CD14-positive monocyte (primary cell): ENCODE measurements at regions not wholly inside any gene's neighbourhood (a gene's known extent, or its start where the extent isn't known, plus 50 kb on each side); places are given as distances from the start of the nearest gene placed in this dataset.
A peak's percentile ranks its signal among the peaks of the same experiment; 100 is the strongest.

ENCODE experiments used
- DNase-seq, 3 donors: peaks; one replicate each; pipeline ENCODE4 v3.0.0-alpha.2; 2011 to 2022
- H2AFZ ChIP-seq: 2 replicates; pipeline ENCODE4 v1.6.0; 2012; ENCODE audit warnings: mild to moderate bottlenecking, low read depth, low read length, inconsistent platforms; ENCODE audit not compliant: insufficient read depth, poor library complexity, severe bottlenecking
- H3K27ac ChIP-seq, 2 donors: 1 replicate in 1 of 2; 2 replicates in 1 of 2; pipeline ENCODE4 v1.5.1; 2012 to 2013; ENCODE audit warnings: low read length in 2 of 2, control low read depth in 1 of 2, inconsistent platforms in 1 of 2, low read depth in 1 of 2, mild to moderate bottlenecking in 1 of 2
- H3K27me3 ChIP-seq, 2 donors: one replicate each; pipeline versions ENCODE4 v1.6.0 to v1.6.1; 2011 to 2013; ENCODE audit warnings: low read length in 2 of 2; ENCODE audit not compliant: control insufficient read depth in 2 of 2, insufficient read depth in 2 of 2
- H3K36me3 ChIP-seq, 2 donors: replicated peaks in 1 of 2; 1 replicate in 1 of 2; 2 replicates in 1 of 2; pipeline versions ENCODE4 v1.5.1 to v1.6.1; 2012 to 2013; ENCODE audit warnings: low read length in 2 of 2, control low read depth in 1 of 2, inconsistent platforms in 1 of 2, mild to moderate bottlenecking in 1 of 2; ENCODE audit not compliant: insufficient read depth in 2 of 2, control insufficient read depth in 1 of 2
- H3K4me1 ChIP-seq, 2 donors: 1 replicate in 1 of 2; 2 replicates in 1 of 2; pipeline versions ENCODE4 v1.5.1 to v1.6.1; 2012 to 2013; ENCODE audit warnings: low read length in 2 of 2, control low read depth in 1 of 2, inconsistent platforms in 1 of 2, mild to moderate bottlenecking in 1 of 2, moderate library complexity in 1 of 2; ENCODE audit not compliant: insufficient read depth in 2 of 2, control insufficient read depth in 1 of 2
- H3K4me2 ChIP-seq: replicated peaks from 2 replicates; pipeline ENCODE3; 2012; ENCODE audit warnings: low read length, moderate library complexity, mild to moderate bottlenecking; ENCODE audit not compliant: poor library complexity, severe bottlenecking; ENCODE audit errors: extremely low read depth
- H3K4me3 ChIP-seq, 3 experiments: fragments of 200-600 bp in 1 of 3; sonication (generic) in 1 of 3; replicated peaks in 1 of 3; 1 replicate in 2 of 3; 2 replicates in 1 of 3; pipeline ENCODE4 v1.5.1; 2011 to 2013; ENCODE audit warnings: low read length in 3 of 3, mild to moderate bottlenecking in 3 of 3, control low read depth in 2 of 3, low read depth in 2 of 3, inconsistent platforms in 1 of 3, moderate library complexity in 1 of 3
- H3K79me2 ChIP-seq: 2 replicates; pipeline ENCODE4 v1.6.0; 2012; ENCODE audit warnings: mild to moderate bottlenecking, control low read depth, inconsistent platforms, low read length, moderate library complexity; ENCODE audit not compliant: insufficient read depth
- H3K9ac ChIP-seq: 2 replicates; pipeline ENCODE4 v1.6.0; 2017; ENCODE audit warnings: low read length, mild to moderate bottlenecking; ENCODE audit not compliant: insufficient read depth, poor library complexity, severe bottlenecking
- H3K9me3 ChIP-seq, 2 donors: replicated peaks in 1 of 2; 1 replicate in 1 of 2; 2 replicates in 1 of 2; pipeline versions ENCODE4 v1.5.1 to v1.6.1; 2012 to 2013; ENCODE audit warnings: low read length in 2 of 2, control low read depth in 1 of 2; ENCODE audit not compliant: control insufficient read depth in 1 of 2, insufficient read depth in 1 of 2
- H4K20me1 ChIP-seq: 2 replicates; pipeline ENCODE4 v1.6.0; 2012; ENCODE audit warnings: mild to moderate bottlenecking, low read length, control low read depth, moderate library complexity; ENCODE audit not compliant: insufficient read depth
- H3K27ac Mint-ChIP-seq, 7 donors: one replicate each; pipeline ENCODE4 v1.8.0; 2020; ENCODE audit warnings: mild to moderate bottlenecking in 7 of 7, mixed read lengths in 7 of 7, moderate library complexity in 6 of 7, inconsistent platforms in 2 of 7
- H3K27me3 Mint-ChIP-seq, 3 donors: one replicate each; pipeline ENCODE4 v1.8.0; 2021 to 2022; ENCODE audit warnings: low read depth in 3 of 3, mild to moderate bottlenecking in 3 of 3, mixed read lengths in 3 of 3, moderate library complexity in 3 of 3, inconsistent platforms in 1 of 3
- H3K36me3 Mint-ChIP-seq, 2 donors: one replicate each; pipeline ENCODE4 v1.8.0; 2020; ENCODE audit warnings: mixed read lengths in 2 of 2, inconsistent platforms in 1 of 2, mild to moderate bottlenecking in 1 of 2
- H3K4me1 Mint-ChIP-seq: one replicate; pipeline ENCODE4 v1.8.0; 2020; ENCODE audit warnings: mild to moderate bottlenecking, mixed read lengths
- H3K4me3 Mint-ChIP-seq, 2 donors: one replicate each; pipeline ENCODE4 v1.8.0; 2020; ENCODE audit warnings: mild to moderate bottlenecking in 2 of 2, mixed read lengths in 2 of 2, moderate library complexity in 1 of 2
- H3K9me3 Mint-ChIP-seq, 7 donors: one replicate each; pipeline ENCODE4 v1.8.0; 2020 to 2022; ENCODE audit warnings: mixed read lengths in 7 of 7, mild to moderate bottlenecking in 6 of 7, moderate library complexity in 6 of 7, inconsistent platforms in 2 of 7
- WGBS: methylation state at CpG from one replicate; pipeline ENCODE4 v1.1.5; 2013; ENCODE audit warnings: missing lambda C conversion rate; ENCODE audit not compliant: insufficient coverage; 5-methylcytosine and 5-hydroxymethylcytosine counted together
- intact Hi-C, 2 donors: fragments of 100-400 bp; cut with micrococcal nuclease; formaldehyde crosslinking; loops; one replicate each; pipeline versions ENCODE4 v1.15.0 to v1.15.1; 2023
- TF ChIP-seq, protein P1 (sequence below): fragments of 200-600 bp; IDR thresholded peaks from one replicate; pipeline ENCODE4 v1.8.0; 2022; ENCODE audit warnings: antibody characterized with exemption, mild to moderate bottlenecking

DNA sequence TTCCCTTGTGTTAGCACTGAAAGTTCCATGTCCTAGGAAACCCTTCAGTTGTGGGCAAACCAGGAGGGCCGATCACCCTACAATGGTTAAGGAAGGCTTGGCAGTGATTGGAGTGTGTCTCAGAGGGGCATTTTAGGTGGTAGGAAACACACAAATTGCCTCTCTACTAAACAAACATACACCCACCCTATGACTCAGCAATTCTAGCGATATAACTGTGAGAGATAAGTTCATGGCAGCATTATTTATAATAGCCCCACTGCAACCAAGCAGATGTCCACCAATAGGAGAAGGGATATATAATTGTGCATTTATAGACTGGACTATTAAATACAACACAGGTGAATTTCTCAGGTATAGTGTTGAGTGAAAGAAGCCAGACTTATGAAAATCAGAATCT is 543.1 kb downstream of the UQCRFS1 start:
- no peak overlapping the region for H3K27ac ChIP-seq
- no peak overlapping the region for H3K4me3 Mint-ChIP-seq
- no peak overlapping the region for H3K4me2 ChIP-seq
- no peak overlapping the region for H3K27ac Mint-ChIP-seq
- no peaks in the 10 kb centered on the region for H3K4me1 ChIP-seq
- peaks cover 0 to 3% (median 0%) of the 10 kb centered on the region in 3 donors for H3K27me3 Mint-ChIP-seq
- no peaks in the 10 kb centered on the region for H3K79me2 ChIP-seq
- no peaks in the 10 kb centered on the region for H4K20me1 ChIP-seq
- no peaks in the 10 kb centered on the region for H3K4me1 Mint-ChIP-seq
- TF ChIP-seq, protein P1, sequence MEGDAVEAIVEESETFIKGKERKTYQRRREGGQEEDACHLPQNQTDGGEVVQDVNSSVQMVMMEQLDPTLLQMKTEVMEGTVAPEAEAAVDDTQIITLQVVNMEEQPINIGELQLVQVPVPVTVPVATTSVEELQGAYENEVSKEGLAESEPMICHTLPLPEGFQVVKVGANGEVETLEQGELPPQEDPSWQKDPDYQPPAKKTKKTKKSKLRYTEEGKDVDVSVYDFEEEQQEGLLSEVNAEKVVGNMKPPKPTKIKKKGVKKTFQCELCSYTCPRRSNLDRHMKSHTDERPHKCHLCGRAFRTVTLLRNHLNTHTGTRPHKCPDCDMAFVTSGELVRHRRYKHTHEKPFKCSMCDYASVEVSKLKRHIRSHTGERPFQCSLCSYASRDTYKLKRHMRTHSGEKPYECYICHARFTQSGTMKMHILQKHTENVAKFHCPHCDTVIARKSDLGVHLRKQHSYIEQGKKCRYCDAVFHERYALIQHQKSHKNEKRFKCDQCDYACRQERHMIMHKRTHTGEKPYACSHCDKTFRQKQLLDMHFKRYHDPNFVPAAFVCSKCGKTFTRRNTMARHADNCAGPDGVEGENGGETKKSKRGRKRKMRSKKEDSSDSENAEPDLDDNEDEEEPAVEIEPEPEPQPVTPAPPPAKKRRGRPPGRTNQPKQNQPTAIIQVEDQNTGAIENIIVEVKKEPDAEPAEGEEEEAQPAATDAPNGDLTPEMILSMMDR = no peak
- H2AFZ ChIP-seq = no peak overlapping the region
- H3K36me3 ChIP-seq = no peaks in the 10 kb centered on the region
- no peak for DNase-seq
- H3K9me3 ChIP-seq = peaks cover 13 to 18% of the 10 kb centered on the region in 2 donors
- H3K27me3 ChIP-seq = no peaks in the 10 kb centered on the region
- intact Hi-C loops = no loop called here
- no peak overlapping the region for H3K4me3 ChIP-seq
- H3K9ac ChIP-seq = no peak overlapping the region
- peaks cover 17 to 33% (median 22%) of the 10 kb centered on the region in 7 donors for H3K9me3 Mint-ChIP-seq
- WGBS = no CpG with 5 or more reads among the region's 2 CpGs
- H3K36me3 Mint-ChIP-seq = no peaks in the 10 kb centered on the region

DNA sequence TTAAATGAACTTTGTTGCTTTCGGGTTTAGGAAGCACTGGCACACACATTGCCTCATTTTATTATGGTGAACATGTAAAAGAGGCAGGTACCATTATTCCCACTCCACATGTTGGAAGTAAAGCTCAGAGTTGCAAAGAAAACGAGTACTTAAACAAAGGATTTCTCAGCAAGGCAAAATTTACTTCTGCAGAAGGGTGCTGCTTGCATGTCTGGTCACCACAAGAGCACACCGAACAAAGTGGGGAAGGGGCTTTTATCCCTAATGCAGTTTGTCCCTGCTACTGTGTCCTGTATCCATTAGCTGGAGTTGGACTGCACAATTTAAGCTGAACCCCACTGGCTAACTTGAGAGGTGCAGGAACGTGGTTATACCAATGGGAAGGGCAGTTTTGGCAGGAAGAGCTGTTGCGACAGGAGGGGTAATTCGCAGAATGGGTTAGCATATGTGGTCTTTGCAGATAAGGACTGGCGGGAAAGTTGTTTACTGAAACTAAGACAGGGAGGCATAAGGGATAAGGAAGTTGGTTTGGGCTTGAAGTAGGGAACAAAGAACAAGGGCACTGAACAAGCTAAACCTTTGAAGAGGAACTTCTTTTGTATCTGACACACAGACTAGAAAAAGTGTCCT is 545.5 kb downstream of the UQCRFS1 start:
- Mint-ChIP-seq H3K4me3 (no peak overlapping the region), H3K27ac (peak overlapping the region in 1 of 7 donors; percentile 55)

More for the DNA sequence above, 545.5 kb downstream of the UQCRFS1 start:
- Mint-ChIP-seq H3K27me3 (peaks cover 0 to 3% (median 0%) of the 10 kb centered on the region in 3 donors), H3K4me1 (no peaks in the 10 kb centered on the region), H3K36me3 (no peaks in the 10 kb centered on the region), H3K9me3 (peaks cover 17 to 32% (median 24%) of the 10 kb centered on the region in 7 donors)
- Histone ChIP-seq H3K9ac (no peak overlapping the region), H3K27ac (no peak overlapping the region), H3K9me3 (peaks cover 17 to 18% of the 10 kb centered on the region in 2 donors), H3K79me2 (no peaks in the 10 kb centered on the region), H3K4me2 (no peak overlapping the region), H3K4me1 (no peaks in the 10 kb centered on the region), H3K36me3 (no peaks in the 10 kb centered on the region), H3K4me3 (no peak overlapping the region), H2AFZ (no peak overlapping the region), H4K20me1 (no peaks in the 10 kb centered on the region), H3K27me3 (no peaks in the 10 kb centered on the region)
- DNase-seq = no peak
- WGBS = 86% methylated on average over 5 of the region's 7 CpGs
- TF ChIP-seq, protein P1 = no peak
- intact Hi-C loops = no loop called here
